ENCODE measurements at regions not wholly inside any gene's neighbourhood (a gene's known extent, or its start where the extent isn't known, plus 50 kb on each side); places are given as distances from the start of the nearest gene placed in this dataset.

DNA sequence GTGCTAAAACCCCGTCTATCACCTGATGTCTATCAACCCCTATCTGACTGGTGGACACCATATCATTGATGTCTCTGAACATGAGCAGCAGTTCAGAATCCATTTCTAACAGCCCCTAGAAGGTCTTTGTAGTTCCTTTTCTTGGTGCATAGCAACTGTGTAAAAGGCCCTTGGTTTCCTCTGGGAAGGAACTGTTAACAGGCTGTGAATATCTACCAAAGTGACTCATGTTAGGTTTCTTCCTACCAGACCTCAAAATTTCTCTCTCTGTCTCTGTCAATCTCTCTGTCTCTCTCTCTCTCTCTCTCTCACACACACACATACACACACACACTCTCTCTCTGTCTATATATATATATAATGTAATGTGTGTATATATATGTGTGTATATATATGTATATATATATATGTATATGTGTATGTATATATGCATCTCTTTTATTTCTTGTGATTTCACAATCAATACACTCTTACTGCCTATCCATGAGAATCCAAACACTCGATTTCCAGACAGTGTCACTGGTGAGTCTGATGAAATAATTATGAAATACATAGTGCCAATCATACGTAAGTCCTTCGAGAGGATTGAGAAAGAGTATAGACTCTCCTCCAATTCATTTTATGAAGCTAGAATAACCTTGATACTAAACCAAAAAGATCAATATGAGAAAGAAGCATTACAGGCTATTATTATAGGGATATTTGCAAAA, 335.9 kb upstream of the SLCO3A1 start:
- H3K36me3 ChIP-seq = no peaks in the 10 kb centered on the region
- H3K27ac ChIP-seq = no peak overlapping the region
- peaks cover 0 to 7% (median 0%) of the 10 kb centered on the region in 4 donors for H3K4me1 ChIP-seq
- no peaks in the 10 kb centered on the region for H3K27me3 ChIP-seq
- 77 to 87% methylated on average over 4 of the region's 4 CpGs for WGBS, 2 donors
- no peaks in the 10 kb centered on the region for H3K9me3 ChIP-seq
- no peak for DNase-seq (ENCODE audit: low spot score in 2 of 2)
- TF ChIP-seq POLR2A (IDR thresholded peaks at IDR 0.05) (no peak), CTCF (IDR thresholded peaks at IDR 0.05) (no peak), EP300 (IDR thresholded peaks at IDR 0.05) (no peak)
- H3K4me3 ChIP-seq = no peak overlapping the region

- TF ChIP-seq POLR2A (IDR thresholded peaks at IDR 0.05) = no peak
- no peak for TF ChIP-seq EP300 (IDR thresholded peaks at IDR 0.05)
- no peak for TF ChIP-seq CTCF (IDR thresholded peaks at IDR 0.05)
- Histone ChIP-seq H3K27me3 (no peaks in the 10 kb centered on the region), H3K4me3 (no peak overlapping the region), H3K9me3 (no peaks in the 10 kb centered on the region), H3K4me1 (peaks cover 0 to 1% (median 0%) of the 10 kb centered on the region in 4 donors), H3K27ac (no peak overlapping the region), H3K36me3 (no peaks in the 10 kb centered on the region)
- no peak for DNase-seq (ENCODE audit: low spot score in 2 of 2)
- 66 to 94% methylated on average over 4 of the region's 4 CpGs for WGBS, 2 donors
Measured at GRCh38 chr15:91520850-91521249, 332.7 kb upstream of the SLCO3A1 start.

DNA sequence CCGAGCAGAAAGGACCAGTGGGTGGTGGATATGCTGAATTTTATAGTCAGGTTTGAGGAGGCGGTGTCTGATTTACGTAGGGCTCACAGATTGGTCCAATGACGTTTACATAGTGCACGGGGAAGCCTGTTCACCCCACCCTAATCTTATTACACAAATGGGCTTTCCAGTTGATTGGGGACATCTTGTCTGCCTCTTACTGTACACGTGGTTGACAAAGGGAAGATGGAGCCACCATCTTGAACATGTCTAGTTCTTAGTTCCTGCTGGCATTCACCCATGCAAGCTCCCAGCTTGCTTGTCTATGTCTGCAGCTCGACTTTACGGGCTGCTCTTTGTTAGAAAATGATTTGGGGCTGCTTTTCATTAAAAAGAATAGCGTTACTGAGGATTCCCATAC, 332.0 kb upstream of the SLCO3A1 start:
- Histone ChIP-seq H3K36me3 (no peaks in the 10 kb centered on the region), H3K4me3 (no peak overlapping the region), H3K27ac (no peak overlapping the region), H3K9me3 (no peaks in the 10 kb centered on the region), H3K4me1 (no peaks in the 10 kb centered on the region), H3K27me3 (no peaks in the 10 kb centered on the region)
- WGBS, 2 donors = 80 to 81% methylated on average over 9 of the region's 9 CpGs
- no peak for TF ChIP-seq EP300 (IDR thresholded peaks at IDR 0.05)
- no peak for TF ChIP-seq POLR2A (IDR thresholded peaks at IDR 0.05)
- TF ChIP-seq CTCF (IDR thresholded peaks at IDR 0.05) = no peak
- no peak for DNase-seq (ENCODE audit: low spot score in 2 of 2)

DNA sequence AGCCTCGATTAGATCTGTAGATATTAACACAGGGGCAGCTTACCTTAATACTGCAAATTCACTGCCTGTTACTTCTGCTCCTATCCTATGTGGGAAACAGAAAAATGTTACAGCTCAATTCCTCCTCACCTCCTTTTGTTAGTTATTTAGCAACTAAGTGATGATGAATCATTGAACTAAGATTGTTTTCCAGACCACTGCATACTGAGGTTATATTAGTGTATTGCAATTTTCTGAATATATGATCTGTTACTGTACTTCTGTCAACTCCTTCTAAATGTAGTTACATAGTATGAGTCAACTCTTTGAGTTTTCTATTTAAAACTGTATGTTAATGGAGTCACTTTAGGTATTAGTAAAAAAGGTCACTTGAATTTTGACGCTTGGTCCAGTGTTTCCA, 331.5 kb upstream of the SLCO3A1 start:
- no peak for DNase-seq (ENCODE audit: low spot score in 2 of 2)
- TF ChIP-seq CTCF (IDR thresholded peaks at IDR 0.05) (no peak), POLR2A (IDR thresholded peaks at IDR 0.05) (no peak), EP300 (IDR thresholded peaks at IDR 0.05) (no peak)
- Histone ChIP-seq H3K27ac (no peak overlapping the region), H3K27me3 (no peaks in the 10 kb centered on the region), H3K4me3 (no peak overlapping the region), H3K4me1 (no peaks in the 10 kb centered on the region), H3K9me3 (no peaks in the 10 kb centered on the region), H3K36me3 (no peaks in the 10 kb centered on the region)
- WGBS, 2 donors = 77 to 89% methylated on average over 2 of the region's 2 CpGs

GRCh38 chr15:91522605-91523332, 330.7 kb upstream of the SLCO3A1 start:
- no peaks in the 10 kb centered on the region for H3K4me1 ChIP-seq
- no peak overlapping the region for H3K27ac ChIP-seq
- no peak for DNase-seq (ENCODE audit: low spot score in 2 of 2)
- peak in 1 of 5 experiments; percentile 11 for TF ChIP-seq CTCF (IDR thresholded peaks at IDR 0.05)
- TF ChIP-seq EP300 (IDR thresholded peaks at IDR 0.05) = no peak
- H3K36me3 ChIP-seq = no peaks in the 10 kb centered on the region
- H3K27me3 ChIP-seq = no peaks in the 10 kb centered on the region
- WGBS, 2 donors = 50 to 55% methylated on average over 2 of the region's 2 CpGs
- H3K9me3 ChIP-seq = no peaks in the 10 kb centered on the region
- no peak overlapping the region for H3K4me3 ChIP-seq
